ENCODE measurements at regions not wholly inside any gene's neighbourhood (a gene's known extent, or its start where the extent isn't known, plus 50 kb on each side); places are given as distances from the start of the nearest gene placed in this dataset.

GRCh38 chr18:21168880-21169279, 57.3 kb upstream of the ROCK1 start:
- no peak for TF ChIP-seq RXRA (IDR thresholded peaks at IDR 0.05; ENCODE audit: borderline replicate concordance, low read depth)
- TF ChIP-seq MXI1 (IDR thresholded peaks at IDR 0.05; ENCODE audit: low read depth, low read length): no peak
- no peak for TF ChIP-seq CTCF (IDR thresholded peaks at IDR 0.05)
- no peak for TF ChIP-seq FOSL2 (IDR thresholded peaks at IDR 0.05; ENCODE audit: borderline replicate concordance, low read depth)
- TF ChIP-seq CHD2 (IDR thresholded peaks at IDR 0.05; ENCODE audit: low read length, partially characterized antibody): no peak
- TF ChIP-seq EZH2phosphoT487 (IDR thresholded peaks at IDR 0.05; ENCODE audit: borderline replicate concordance, low read depth): no peak
- no peak for TF ChIP-seq REST (IDR thresholded peaks at IDR 0.05; ENCODE audit: low read depth, low read length)
- TF ChIP-seq TAF1 (IDR thresholded peaks at IDR 0.05; ENCODE audit: borderline replicate concordance, low read depth, low read length): no peak
- no peak for TF ChIP-seq USF1 (IDR thresholded peaks at IDR 0.05; ENCODE audit: borderline replicate concordance, low read depth)
- no peak for TF ChIP-seq POLR2AphosphoS5 (IDR thresholded peaks at IDR 0.05; ENCODE audit: low read depth, low read length)
